ENCODE measurements at regions not wholly inside any gene's neighbourhood (a gene's known extent, or its start where the extent isn't known, plus 50 kb on each side); places are given as distances from the start of the nearest gene placed in this dataset.

GRCh38 chr5:56342616-56343015 is 109.5 kb upstream of the ANKRD55 start:
- DNase-seq (ENCODE audit: extremely low spot score) = no peak
- TF ChIP-seq CTCF (IDR thresholded peaks at IDR 0.05; ENCODE audit: control extremely low read depth, extremely low read depth, low read depth, missing control alignments) = no peak
- CTCF ChIA-PET = interaction anchor here (1.2 kb wide), 1 partner anchor 22 kb away, joined by 3 read pairs; no protein-coding TSS in a partner anchor
- POLR2A ChIA-PET = no interaction called here

- ChIA-PET POLR2A (no interaction called here), CTCF (interaction anchor here (1.1 to 1.9 kb wide), 3 partner anchors 8 to 21 kb away, joined by 3 to 6 read pairs (median 4); no protein-coding TSS in a partner anchor)
- DNase-seq (ENCODE audit: extremely low spot score) = no peak
- TF ChIP-seq CTCF (IDR thresholded peaks at IDR 0.05; ENCODE audit: control extremely low read depth, extremely low read depth, low read depth, missing control alignments) = no peak
These were observed 107.3 kb upstream of the ANKRD55 start for GRCh38 chr5:56340196-56340980.

GRCh38 chr5:56339732-56340131 is 106.6 kb upstream of the ANKRD55 start:
- CTCF ChIA-PET = interaction anchor here (1.1 to 1.9 kb wide), 2 partner anchors 10 to 22 kb away, joined by 3 to 6 read pairs; no protein-coding TSS in a partner anchor

GRCh38 chr5:56337715-56338319 is 104.7 kb upstream of the ANKRD55 start:
- no peak for TF ChIP-seq CTCF (IDR thresholded peaks at IDR 0.05; ENCODE audit: control extremely low read depth, extremely low read depth, low read depth, missing control alignments)
- ChIA-PET CTCF (interaction anchor here (0.9 to 1.4 kb wide), 3 partner anchors 12 to 54 kb away, joined by 3 to 4 read pairs (median 3); no protein-coding TSS in a partner anchor), POLR2A (no interaction called here)
- DNase-seq (ENCODE audit: extremely low spot score) = no peak

More at GRCh38 chr5:56339732-56340131, 106.6 kb upstream of the ANKRD55 start:
- DNase-seq (ENCODE audit: extremely low spot score) = no peak
- no peak for TF ChIP-seq CTCF (IDR thresholded peaks at IDR 0.05; ENCODE audit: control extremely low read depth, extremely low read depth, low read depth, missing control alignments)
- POLR2A ChIA-PET = no interaction called here

- no peak for DNase-seq (ENCODE audit: extremely low spot score)
- ChIA-PET POLR2A (no interaction called here), CTCF (interaction anchor here (2.1 kb wide), 1 partner anchor 25 kb away, joined by 5 read pairs; no protein-coding TSS in a partner anchor)
- TF ChIP-seq CTCF (IDR thresholded peaks at IDR 0.05; ENCODE audit: control extremely low read depth, extremely low read depth, low read depth, missing control alignments) = no peak
These were observed 102.1 kb upstream of the ANKRD55 start for GRCh38 chr5:56335212-56335611.

GRCh38 chr5:56330806-56331205 is 97.7 kb upstream of the ANKRD55 start:
- DNase-seq (ENCODE audit: extremely low spot score) = no peak
- POLR2A ChIA-PET = no interaction called here
- no peak for TF ChIP-seq CTCF (IDR thresholded peaks at IDR 0.05; ENCODE audit: control extremely low read depth, extremely low read depth, low read depth, missing control alignments)
- CTCF ChIA-PET = interaction anchor here (2.1 to 2.8 kb wide), 2 partner anchors 15 to 17 kb away, joined by 8 to 15 read pairs; no protein-coding TSS in a partner anchor

Data from GM10248 (cell line).